ENCODE measurements at regions not wholly inside any gene's neighbourhood (a gene's known extent, or its start where the extent isn't known, plus 50 kb on each side); places are given as distances from the start of the nearest gene placed in this dataset.
"Not testable (repeated sequence)": the region's sequence is repeated elsewhere in the genome, so short reads cannot be mapped to it uniquely, and the experiment has no call there.

DNA sequence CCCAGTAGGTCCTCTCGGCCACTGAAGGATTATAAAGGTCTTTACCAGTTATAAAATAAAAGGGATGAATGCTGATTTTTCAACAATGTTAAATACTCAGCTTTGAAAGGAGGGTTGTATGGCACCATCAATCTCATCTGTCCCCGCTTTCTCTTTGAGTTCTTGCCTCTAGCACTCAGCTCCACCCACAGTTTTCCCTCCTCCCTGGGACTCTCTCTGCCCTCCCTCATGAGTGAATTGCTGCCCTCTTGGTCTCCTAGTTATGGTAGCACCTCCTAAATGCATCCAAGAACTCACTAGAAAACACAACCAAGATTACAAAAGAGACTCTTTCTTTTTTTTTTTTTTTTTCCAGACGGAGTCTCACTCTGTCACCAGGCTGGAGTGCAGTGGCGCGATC is 91.0 kb downstream of the TEX35 start:
- no peaks in the 10 kb centered on the region for H3K27me3 Mint-ChIP-seq (ENCODE audit: unreplicated experiment)
- H3K27ac Mint-ChIP-seq (ENCODE audit: unreplicated experiment): no peak overlapping the region
- no peaks in the 10 kb centered on the region for H3K9me3 Mint-ChIP-seq (ENCODE audit: low read depth, unreplicated experiment)
- DNase-seq: no peak
- no peak overlapping the region for H3K4me3 Mint-ChIP-seq (ENCODE audit: low read depth, unreplicated experiment)
- TF ChIP-seq, protein P1, sequence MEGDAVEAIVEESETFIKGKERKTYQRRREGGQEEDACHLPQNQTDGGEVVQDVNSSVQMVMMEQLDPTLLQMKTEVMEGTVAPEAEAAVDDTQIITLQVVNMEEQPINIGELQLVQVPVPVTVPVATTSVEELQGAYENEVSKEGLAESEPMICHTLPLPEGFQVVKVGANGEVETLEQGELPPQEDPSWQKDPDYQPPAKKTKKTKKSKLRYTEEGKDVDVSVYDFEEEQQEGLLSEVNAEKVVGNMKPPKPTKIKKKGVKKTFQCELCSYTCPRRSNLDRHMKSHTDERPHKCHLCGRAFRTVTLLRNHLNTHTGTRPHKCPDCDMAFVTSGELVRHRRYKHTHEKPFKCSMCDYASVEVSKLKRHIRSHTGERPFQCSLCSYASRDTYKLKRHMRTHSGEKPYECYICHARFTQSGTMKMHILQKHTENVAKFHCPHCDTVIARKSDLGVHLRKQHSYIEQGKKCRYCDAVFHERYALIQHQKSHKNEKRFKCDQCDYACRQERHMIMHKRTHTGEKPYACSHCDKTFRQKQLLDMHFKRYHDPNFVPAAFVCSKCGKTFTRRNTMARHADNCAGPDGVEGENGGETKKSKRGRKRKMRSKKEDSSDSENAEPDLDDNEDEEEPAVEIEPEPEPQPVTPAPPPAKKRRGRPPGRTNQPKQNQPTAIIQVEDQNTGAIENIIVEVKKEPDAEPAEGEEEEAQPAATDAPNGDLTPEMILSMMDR (IDR thresholded peaks at IDR 0.05; ENCODE audit: unreplicated experiment): no peak
- intact Hi-C loops (cut with micrococcal nuclease; ENCODE audit: unreplicated experiment): no loop called here
- no TSS peak for BruUV-seq (replicated peaks)
- CTCF ChIA-PET: interaction anchor here (0.5 to 0.7 kb wide), 3 partner anchors 159 to 396 kb away, joined by 3 to 4 read pairs (median 3); no protein-coding TSS in a partner anchor
- peaks cover 33% of the 10 kb centered on the region for H3K4me1 Mint-ChIP-seq (ENCODE audit: low read depth, unreplicated experiment)
- H3K36me3 Mint-ChIP-seq (ENCODE audit: insufficient read depth, unreplicated experiment): peaks cover 6% of the 10 kb centered on the region

DNA sequence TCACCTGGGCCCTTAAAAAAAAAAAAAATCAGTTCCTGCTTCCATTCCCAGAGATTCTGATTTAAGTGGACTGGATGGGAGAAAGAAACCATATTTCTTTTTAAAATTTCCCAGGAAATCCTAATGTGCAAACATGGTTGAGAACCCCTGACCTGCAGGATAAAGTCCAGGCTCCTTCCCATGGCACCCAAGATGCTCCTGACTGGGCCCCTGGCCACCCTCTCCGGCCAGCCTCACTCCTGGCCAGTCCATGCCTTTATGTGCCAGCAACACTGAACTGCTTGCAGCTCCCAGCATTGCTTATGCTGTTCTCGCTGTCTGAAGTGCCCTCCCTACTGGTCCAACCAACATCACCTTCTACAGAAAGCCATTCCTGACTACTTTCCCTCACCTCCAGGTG is 93.9 kb downstream of the TEX35 start:
- peaks cover 16% of the 10 kb centered on the region for H3K36me3 Mint-ChIP-seq (ENCODE audit: insufficient read depth, unreplicated experiment)
- H3K27ac Mint-ChIP-seq (ENCODE audit: unreplicated experiment): no peak overlapping the region
- H3K27me3 Mint-ChIP-seq (ENCODE audit: unreplicated experiment): no peaks in the 10 kb centered on the region
- CTCF ChIA-PET: no interaction called here
- peaks cover 55% of the 10 kb centered on the region for H3K4me1 Mint-ChIP-seq (ENCODE audit: low read depth, unreplicated experiment)
- no peak overlapping the region for H3K4me3 Mint-ChIP-seq (ENCODE audit: low read depth, unreplicated experiment)
- no peak for DNase-seq
- BruUV-seq (replicated peaks): no TSS peak
- intact Hi-C loops (cut with micrococcal nuclease; ENCODE audit: unreplicated experiment): no loop called here
- no peaks in the 10 kb centered on the region for H3K9me3 Mint-ChIP-seq (ENCODE audit: low read depth, unreplicated experiment)
- TF ChIP-seq, protein P1 (IDR thresholded peaks at IDR 0.05; ENCODE audit: unreplicated experiment): no peak

DNA sequence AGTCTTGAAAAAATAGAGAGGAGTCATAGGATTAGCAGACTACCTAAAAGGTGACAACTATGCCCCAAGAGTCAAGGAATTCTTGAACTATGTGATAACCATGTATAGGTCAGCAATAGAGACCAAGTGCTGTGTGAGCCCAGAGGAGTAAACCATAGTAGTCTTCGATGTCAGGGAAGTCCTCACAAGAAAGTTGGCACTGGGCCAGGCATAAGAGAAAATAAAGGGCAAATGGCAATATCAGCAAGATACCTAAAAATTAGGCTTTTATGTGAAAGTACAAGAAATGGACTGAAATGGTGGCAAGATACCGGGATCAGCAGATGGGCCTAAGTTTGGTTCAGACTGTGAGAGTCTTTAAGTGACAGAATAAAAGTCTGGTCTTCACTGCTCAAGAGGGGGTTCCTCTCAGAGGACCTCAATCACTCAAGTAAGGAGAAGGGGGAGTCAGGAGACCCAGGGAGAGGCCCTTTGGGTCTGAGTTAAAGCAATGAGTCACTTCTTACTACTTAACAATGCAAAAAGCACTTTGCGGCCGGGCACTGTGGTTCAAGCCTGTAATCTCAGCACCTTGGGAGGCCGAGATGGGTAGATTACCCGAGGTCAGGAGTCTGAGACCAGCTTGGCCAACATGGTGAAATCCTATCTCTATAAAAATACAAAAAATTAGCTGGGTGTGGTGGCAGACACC is 95.0 kb downstream of the TEX35 start:
- Mint-ChIP-seq H3K4me3 (ENCODE audit: low read depth, unreplicated experiment) (no peak overlapping the region), H3K27ac (ENCODE audit: unreplicated experiment) (peak overlapping the region; percentile 92), H3K4me1 (ENCODE audit: low read depth, unreplicated experiment) (peaks cover 58% of the 10 kb centered on the region), H3K27me3 (ENCODE audit: unreplicated experiment) (no peaks in the 10 kb centered on the region), H3K9me3 (ENCODE audit: low read depth, unreplicated experiment) (no peaks in the 10 kb centered on the region), H3K36me3 (ENCODE audit: insufficient read depth, unreplicated experiment) (peaks cover 16% of the 10 kb centered on the region)
- TF ChIP-seq, protein P1 (IDR thresholded peaks at IDR 0.05; ENCODE audit: unreplicated experiment): no peak
- DNase-seq: no peak
- BruUV-seq (replicated peaks): no TSS peak
- CTCF ChIA-PET: interaction anchor here (0.7 to 1.1 kb wide), 7 partner anchors 25 to 1237 kb away, joined by 3 to 7 read pairs (median 4); no protein-coding TSS in a partner anchor
- intact Hi-C loops (cut with micrococcal nuclease; ENCODE audit: unreplicated experiment): loop anchor here (2.0 kb wide), 2 partner anchors 65 to 115 kb away; no protein-coding TSS in a partner anchor

DNA sequence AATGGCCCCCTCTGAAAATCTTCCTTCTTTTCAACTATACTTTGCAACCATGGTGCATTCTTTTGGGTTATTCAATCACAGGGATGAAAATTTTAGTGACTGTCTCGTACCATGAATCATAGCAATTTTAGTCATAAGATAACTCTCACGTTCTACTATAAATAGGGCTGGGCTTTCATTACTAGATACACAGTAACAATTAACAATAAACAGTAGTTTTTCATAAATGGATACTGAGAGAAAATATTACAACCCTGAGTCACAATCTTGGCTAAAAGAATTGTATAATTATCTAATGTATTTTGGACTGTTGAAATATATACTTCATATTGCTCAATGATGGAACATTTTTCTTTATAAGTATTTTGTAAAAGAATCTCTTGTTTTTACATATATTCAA is 96.1 kb downstream of the TEX35 start:
- H3K4me1 Mint-ChIP-seq (ENCODE audit: low read depth, unreplicated experiment): peaks cover 58% of the 10 kb centered on the region
- CTCF ChIA-PET: interaction anchor here (0.6 to 1.1 kb wide), 8 partner anchors 12 to 598 kb away, joined by 3 to 5 read pairs (median 4); no protein-coding TSS in a partner anchor
- intact Hi-C loops (cut with micrococcal nuclease; ENCODE audit: unreplicated experiment): loop anchor here (2.0 kb wide), 2 partner anchors 66 to 114 kb away; no protein-coding TSS in a partner anchor

DNA sequence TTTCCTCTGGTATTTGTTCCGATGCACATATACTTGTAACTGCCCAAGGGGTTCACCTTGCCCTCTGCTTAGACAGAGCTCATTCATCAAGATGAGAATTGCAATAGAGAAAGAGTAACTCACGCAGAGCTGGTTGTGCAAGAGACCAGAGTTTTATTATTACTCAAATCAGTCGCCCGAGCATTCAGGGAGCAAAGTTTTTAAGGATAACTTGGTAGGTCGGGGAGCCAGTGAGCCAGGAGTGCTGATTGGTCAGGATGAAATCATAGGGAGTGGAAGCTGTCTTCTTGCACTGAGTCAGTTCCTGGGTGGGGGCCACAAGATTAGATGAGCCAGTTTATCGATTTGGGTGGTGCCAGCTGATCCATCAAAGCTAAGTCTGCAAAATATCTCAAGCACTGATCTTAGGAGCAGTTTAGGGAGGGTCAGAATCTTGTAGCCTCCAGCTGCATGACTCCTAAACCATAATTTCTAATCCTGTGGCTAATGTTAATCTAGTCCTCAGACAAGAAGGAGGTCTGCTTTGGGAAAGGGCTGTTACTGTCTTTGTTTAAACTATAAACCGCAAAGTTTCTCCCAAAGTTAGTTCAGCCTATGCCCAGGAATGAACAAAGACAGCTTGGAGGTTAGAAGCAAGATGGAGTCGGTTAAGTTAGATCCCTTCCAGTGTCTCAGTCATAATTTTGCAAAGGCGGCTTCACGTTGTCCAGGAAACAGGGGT is 97.9 kb downstream of the TEX35 start:
- DNase-seq: peak; percentile 67
- not testable (repeated sequence) for H3K27me3 Mint-ChIP-seq (ENCODE audit: unreplicated experiment); H3K9me3 Mint-ChIP-seq (ENCODE audit: low read depth, unreplicated experiment); BruUV-seq (replicated peaks)
- Mint-ChIP-seq H3K27ac (ENCODE audit: unreplicated experiment) (peak overlapping the region; percentile 66), H3K4me3 (ENCODE audit: low read depth, unreplicated experiment) (peak overlapping the region; percentile 26), H3K36me3 (ENCODE audit: insufficient read depth, unreplicated experiment) (peaks cover 16% of the 10 kb centered on the region), H3K4me1 (ENCODE audit: low read depth, unreplicated experiment) (peaks cover 55% of the 10 kb centered on the region)
- CTCF ChIA-PET: interaction anchor here (0.7 to 1.2 kb wide), 8 partner anchors 12 to 392 kb away, joined by 3 to 5 read pairs (median 3); no protein-coding TSS in a partner anchor
- intact Hi-C loops (cut with micrococcal nuclease; ENCODE audit: unreplicated experiment): loop anchor here (5.0 kb wide), 1 partner anchor 46 kb away; no protein-coding TSS in a partner anchor

More for the DNA sequence above, 96.1 kb downstream of the TEX35 start:
- no peaks in the 10 kb centered on the region for H3K27me3 Mint-ChIP-seq (ENCODE audit: unreplicated experiment)
- H3K9me3 Mint-ChIP-seq (ENCODE audit: low read depth, unreplicated experiment): no peaks in the 10 kb centered on the region
- DNase-seq: no peak
- peaks cover 16% of the 10 kb centered on the region for H3K36me3 Mint-ChIP-seq (ENCODE audit: insufficient read depth, unreplicated experiment)
- H3K4me3 Mint-ChIP-seq (ENCODE audit: low read depth, unreplicated experiment): peak overlapping the region; percentile 46
- BruUV-seq (replicated peaks): no TSS peak
- TF ChIP-seq, protein P1 (IDR thresholded peaks at IDR 0.05; ENCODE audit: unreplicated experiment): no peak
- H3K27ac Mint-ChIP-seq (ENCODE audit: unreplicated experiment): peak overlapping the region; percentile 92
